ENCODE measurements at regions not wholly inside any gene's neighbourhood (a gene's known extent, or its start where the extent isn't known, plus 50 kb on each side); places are given as distances from the start of the nearest gene placed in this dataset.

DNA sequence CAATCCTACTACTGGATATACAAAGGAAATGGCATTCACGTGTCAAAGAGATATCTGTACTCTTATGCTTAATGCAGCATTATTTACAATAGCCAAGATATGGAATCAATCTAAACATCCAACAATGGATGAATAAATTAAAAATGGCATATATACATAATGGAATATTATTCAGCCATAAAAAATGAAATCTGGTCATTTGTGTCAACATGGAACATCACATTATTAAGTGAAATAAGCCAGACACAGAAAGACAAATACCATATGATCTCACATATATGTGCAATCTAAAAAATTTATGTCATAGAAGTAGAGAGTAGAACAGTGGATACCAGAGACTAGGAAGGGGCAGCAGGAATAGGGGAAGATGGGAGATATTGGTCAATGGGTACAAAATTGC, 228.8 kb upstream of the TBX3 start:
- TF ChIP-seq POLR2A (IDR thresholded peaks at IDR 0.05): no peak
- TF ChIP-seq, protein P1, sequence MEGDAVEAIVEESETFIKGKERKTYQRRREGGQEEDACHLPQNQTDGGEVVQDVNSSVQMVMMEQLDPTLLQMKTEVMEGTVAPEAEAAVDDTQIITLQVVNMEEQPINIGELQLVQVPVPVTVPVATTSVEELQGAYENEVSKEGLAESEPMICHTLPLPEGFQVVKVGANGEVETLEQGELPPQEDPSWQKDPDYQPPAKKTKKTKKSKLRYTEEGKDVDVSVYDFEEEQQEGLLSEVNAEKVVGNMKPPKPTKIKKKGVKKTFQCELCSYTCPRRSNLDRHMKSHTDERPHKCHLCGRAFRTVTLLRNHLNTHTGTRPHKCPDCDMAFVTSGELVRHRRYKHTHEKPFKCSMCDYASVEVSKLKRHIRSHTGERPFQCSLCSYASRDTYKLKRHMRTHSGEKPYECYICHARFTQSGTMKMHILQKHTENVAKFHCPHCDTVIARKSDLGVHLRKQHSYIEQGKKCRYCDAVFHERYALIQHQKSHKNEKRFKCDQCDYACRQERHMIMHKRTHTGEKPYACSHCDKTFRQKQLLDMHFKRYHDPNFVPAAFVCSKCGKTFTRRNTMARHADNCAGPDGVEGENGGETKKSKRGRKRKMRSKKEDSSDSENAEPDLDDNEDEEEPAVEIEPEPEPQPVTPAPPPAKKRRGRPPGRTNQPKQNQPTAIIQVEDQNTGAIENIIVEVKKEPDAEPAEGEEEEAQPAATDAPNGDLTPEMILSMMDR (IDR thresholded peaks at IDR 0.05): no peak
- ATAC-seq: no peak
- no peaks in the 10 kb centered on the region for H3K4me1 ChIP-seq
- no peak overlapping the region for H3K27ac ChIP-seq
- H3K27me3 ChIP-seq: no peaks in the 10 kb centered on the region
- no peak for DNase-seq
- no peaks in the 10 kb centered on the region for H3K9me3 ChIP-seq
- no peak overlapping the region for H3K4me3 ChIP-seq
- 75% methylated on average over 1 of the region's 1 CpG for WGBS (ENCODE audit: insufficient coverage, low coverage, low lambda C conversion rate, missing lambda C conversion rate)
- H3K36me3 ChIP-seq: no peaks in the 10 kb centered on the region
- intact Hi-C loops (cut with DNase I): no loop called here

DNA sequence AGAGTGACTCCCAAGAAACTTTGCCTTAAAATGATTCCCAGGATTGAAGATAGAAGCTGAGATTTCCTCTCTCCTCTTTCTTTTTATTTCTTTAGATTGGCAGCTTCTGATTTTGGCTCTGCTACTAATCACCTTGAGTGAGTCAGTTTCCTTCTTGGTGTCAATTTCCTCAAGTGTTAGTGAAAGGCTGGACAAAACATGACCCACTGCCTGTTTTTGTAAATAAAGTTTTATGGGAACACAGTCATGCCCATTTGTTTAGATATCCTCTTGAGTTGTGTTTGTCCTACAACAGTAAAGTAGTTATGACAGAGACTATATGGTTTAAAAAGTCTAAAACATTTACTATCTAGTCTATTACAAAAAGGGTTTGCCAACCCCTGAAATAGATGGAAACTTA, 227.2 kb upstream of the TBX3 start:
- Histone ChIP-seq H3K27me3 (no peaks in the 10 kb centered on the region), H3K27ac (no peak overlapping the region), H3K36me3 (no peaks in the 10 kb centered on the region), H3K4me1 (no peaks in the 10 kb centered on the region), H3K4me3 (no peak overlapping the region), H3K9me3 (no peaks in the 10 kb centered on the region)
- intact Hi-C loops (cut with DNase I): no loop called here
- TF ChIP-seq, protein P1 (IDR thresholded peaks at IDR 0.05): no peak
- TF ChIP-seq POLR2A (IDR thresholded peaks at IDR 0.05): no peak
- ATAC-seq (no peak), DNase-seq (no peak)

DNA sequence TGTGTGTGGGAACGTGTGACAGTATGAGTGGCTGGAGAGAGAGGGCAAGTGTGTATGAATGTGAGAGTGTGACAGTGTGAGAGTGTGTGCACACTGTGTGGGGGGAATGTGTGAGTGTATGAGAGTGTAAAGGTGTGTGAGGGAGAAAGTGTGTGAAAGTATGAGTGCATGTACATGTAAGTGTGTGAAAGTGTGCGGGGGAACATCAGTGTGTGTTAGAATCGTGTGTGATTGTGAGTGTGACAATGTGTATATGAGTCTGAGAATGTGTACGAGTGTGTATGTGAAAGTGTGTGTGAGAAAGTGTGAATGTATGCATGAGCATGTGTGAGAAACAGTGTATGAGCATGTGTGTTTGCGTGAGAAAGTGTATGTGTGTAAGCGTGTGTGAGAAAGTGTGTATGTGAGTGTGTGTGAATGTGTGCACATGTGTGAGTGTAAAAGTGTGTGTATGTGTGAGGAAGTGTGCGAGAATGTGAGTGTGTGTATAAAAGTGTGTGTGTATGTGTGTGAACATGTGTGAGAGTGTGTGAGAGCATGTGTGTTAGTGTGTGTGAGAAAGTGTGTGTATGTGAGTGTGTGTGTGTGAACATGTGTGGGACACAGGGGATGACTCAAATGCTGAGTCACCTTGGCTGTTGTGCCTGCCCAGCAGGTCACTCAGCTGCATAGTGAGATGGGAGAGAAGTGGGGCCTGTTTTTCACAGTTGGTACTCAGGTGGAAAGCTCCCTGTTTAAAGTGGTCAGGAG, 220.5 kb upstream of the TBX3 start:
- whole genome bisulfite sequencing (ENCODE audit: insufficient coverage, low coverage, low lambda C conversion rate, missing lambda C conversion rate): 90% methylated on average over 7 of the region's 7 CpGs

DNA sequence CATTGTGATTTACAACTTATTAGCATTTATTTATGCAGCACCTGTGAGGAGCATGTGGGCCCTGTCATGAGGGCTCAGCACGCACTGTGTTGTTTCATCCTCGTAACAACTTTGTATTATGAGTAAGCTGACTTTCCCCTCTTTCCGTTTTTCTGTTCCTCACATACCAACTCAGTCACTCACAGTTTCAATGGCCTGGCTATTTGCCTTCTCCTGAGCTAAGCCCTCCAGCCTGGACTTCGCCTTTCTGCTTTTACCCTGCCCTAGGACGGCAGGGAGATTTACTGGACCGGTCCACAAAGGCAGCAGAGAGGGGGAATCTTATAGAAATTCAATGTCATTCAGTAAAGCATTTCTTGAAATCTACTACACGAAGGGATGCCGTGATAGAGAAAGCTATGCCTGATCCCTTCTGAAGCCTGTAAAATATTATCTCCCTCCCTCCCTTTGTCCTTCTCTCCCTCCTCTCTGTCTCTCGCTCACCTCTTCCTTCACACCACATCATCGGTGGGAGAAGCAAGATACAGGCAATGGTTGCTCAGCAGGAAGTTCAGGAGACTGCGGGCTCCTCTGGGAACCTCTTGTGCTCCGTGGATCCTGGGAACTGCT, 219.2 kb upstream of the TBX3 start:
- ATAC-seq: no peak
- H3K36me3 ChIP-seq: no peaks in the 10 kb centered on the region
- no peak overlapping the region for H3K4me3 ChIP-seq
- no peak for TF ChIP-seq POLR2A (IDR thresholded peaks at IDR 0.05)
- TF ChIP-seq, protein P1 (IDR thresholded peaks at IDR 0.05): no peak
- peaks cover 0 to 2% (median 0%) of the 10 kb centered on the region in 4 donors for H3K4me1 ChIP-seq
- intact Hi-C loops (cut with DNase I): no loop called here
- H3K27me3 ChIP-seq: no peaks in the 10 kb centered on the region
- H3K9me3 ChIP-seq: no peaks in the 10 kb centered on the region
- 66% methylated on average over 11 of the region's 12 CpGs for WGBS (ENCODE audit: insufficient coverage, low coverage, low lambda C conversion rate, missing lambda C conversion rate)
- no peak for DNase-seq
- no peak overlapping the region for H3K27ac ChIP-seq

More for the DNA sequence above, 220.5 kb upstream of the TBX3 start:
- DNase-seq (no peak), ATAC-seq (peak in 1 of 4 donors; percentile 45)
- no peak for TF ChIP-seq POLR2A (IDR thresholded peaks at IDR 0.05)
- TF ChIP-seq, protein P1 (IDR thresholded peaks at IDR 0.05): no peak
- Histone ChIP-seq H3K4me1 (no peaks in the 10 kb centered on the region), H3K9me3 (no peaks in the 10 kb centered on the region), H3K4me3 (no peak overlapping the region), H3K36me3 (no peaks in the 10 kb centered on the region), H3K27me3 (no peaks in the 10 kb centered on the region), H3K27ac (no peak overlapping the region)
- intact Hi-C loops (cut with DNase I): no loop called here
